Loucy (cell line): ENCODE measurements at regions not wholly inside any gene's neighbourhood (a gene's known extent, or its start where the extent isn't known, plus 50 kb on each side); places are given as distances from the start of the nearest gene placed in this dataset.

Experiments
- EZH2phosphoT487 ChIP-seq: fragments of 200-600 bp; IDR thresholded peaks from 2 replicates; pipeline ENCODE4 v1.6.1; 2018; ENCODE audit warnings: antibody characterized with exemption, mild to moderate bottlenecking, moderate library complexity, borderline replicate concordance
- TF ChIP-seq, protein P1 (sequence below): fragments of 200-600 bp; sonication (generic); conservative IDR thresholded peaks from 2 replicates; pipeline ENCODE4 v1.5.1; 2014; ENCODE audit warnings: mild to moderate bottlenecking, antibody characterized with exemption, low read length

DNA sequence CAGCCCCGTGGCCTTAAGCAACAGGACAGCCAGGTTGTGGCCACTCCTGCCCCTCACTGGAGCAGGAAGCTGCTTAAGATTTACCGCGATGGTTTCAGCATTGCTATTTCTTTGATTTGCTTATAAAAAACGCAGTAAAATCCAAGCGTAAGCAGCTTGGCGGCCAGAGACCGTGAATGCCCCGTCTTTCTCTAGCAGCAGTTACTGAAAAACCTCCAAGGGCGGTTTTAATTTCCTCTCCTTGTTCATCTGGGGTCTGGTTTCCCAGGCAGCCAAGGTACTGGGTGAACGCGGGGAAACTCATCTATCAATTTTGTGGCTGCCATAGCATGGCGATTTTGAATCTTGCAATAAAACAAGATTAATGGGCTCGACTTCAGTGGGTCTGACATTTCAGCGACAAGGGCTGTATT lies 130.3 kb downstream of the MINAR1 start:
- TF ChIP-seq, protein P1, sequence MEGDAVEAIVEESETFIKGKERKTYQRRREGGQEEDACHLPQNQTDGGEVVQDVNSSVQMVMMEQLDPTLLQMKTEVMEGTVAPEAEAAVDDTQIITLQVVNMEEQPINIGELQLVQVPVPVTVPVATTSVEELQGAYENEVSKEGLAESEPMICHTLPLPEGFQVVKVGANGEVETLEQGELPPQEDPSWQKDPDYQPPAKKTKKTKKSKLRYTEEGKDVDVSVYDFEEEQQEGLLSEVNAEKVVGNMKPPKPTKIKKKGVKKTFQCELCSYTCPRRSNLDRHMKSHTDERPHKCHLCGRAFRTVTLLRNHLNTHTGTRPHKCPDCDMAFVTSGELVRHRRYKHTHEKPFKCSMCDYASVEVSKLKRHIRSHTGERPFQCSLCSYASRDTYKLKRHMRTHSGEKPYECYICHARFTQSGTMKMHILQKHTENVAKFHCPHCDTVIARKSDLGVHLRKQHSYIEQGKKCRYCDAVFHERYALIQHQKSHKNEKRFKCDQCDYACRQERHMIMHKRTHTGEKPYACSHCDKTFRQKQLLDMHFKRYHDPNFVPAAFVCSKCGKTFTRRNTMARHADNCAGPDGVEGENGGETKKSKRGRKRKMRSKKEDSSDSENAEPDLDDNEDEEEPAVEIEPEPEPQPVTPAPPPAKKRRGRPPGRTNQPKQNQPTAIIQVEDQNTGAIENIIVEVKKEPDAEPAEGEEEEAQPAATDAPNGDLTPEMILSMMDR = no peak
- no peak for TF ChIP-seq EZH2phosphoT487
